Tibial nerve (tissue), 4 donors: ENCODE measurements at regions not wholly inside any gene's neighbourhood (a gene's known extent, or its start where the extent isn't known, plus 50 kb on each side); places are given as distances from the start of the nearest gene placed in this dataset.
"Not testable (repeated sequence)": the region's sequence is repeated elsewhere in the genome, so short reads cannot be mapped to it uniquely, and the experiment has no call there.

ENCODE experiments used
- DNase-seq, 2 donors: peaks; one replicate each; pipeline ENCODE4 v3.0.0-alpha.2; 2019; ENCODE audit warnings: low spot score in 2 of 2
- H3K27ac ChIP-seq, 4 donors: fragments of 200-600 bp; sonication (generic) in 3 of 4; one replicate each; pipeline ENCODE4 v1.5.1; 2017 to 2019; ENCODE audit warnings: mild to moderate bottlenecking in 1 of 4
- H3K27me3 ChIP-seq, 2 donors: fragments of 200-600 bp; sonication (generic) in 1 of 2; one replicate each; pipeline versions ENCODE4 v1.5.1 to v1.6.0; 2017 to 2019
- H3K36me3 ChIP-seq, 3 donors: fragments of 200-600 bp; sonication (generic); one replicate each; pipeline ENCODE4 v1.5.1; 2018 to 2019
- H3K4me1 ChIP-seq, 4 donors: fragments of 200-600 bp; sonication (generic) in 3 of 4; one replicate each; pipeline ENCODE4 v1.5.1; 2017 to 2019
- H3K4me3 ChIP-seq, 4 donors: fragments of 200-600 bp; sonication (generic) in 3 of 4; one replicate each; pipeline ENCODE4 v1.5.1; 2017 to 2019; ENCODE audit warnings: mild to moderate bottlenecking in 1 of 4, moderate library complexity in 1 of 4
- H3K9me3 ChIP-seq, 4 donors: fragments of 200-600 bp; sonication (generic) in 3 of 4; one replicate each; pipeline ENCODE4 v1.5.1; 2017 to 2019
- EP300 ChIP-seq, 2 donors: sonication (generic); formaldehyde crosslinking; IDR thresholded peaks; one replicate each; pipeline ENCODE4 v1.6.1; 2017; ENCODE audit warnings: antibody characterized with exemption in 2 of 2, mild to moderate bottlenecking in 1 of 2
- POLR2A ChIP-seq, 2 donors: fragments of 450-650 bp; IDR thresholded peaks; one replicate each; pipeline ENCODE4 v1.6.1; 2017; ENCODE audit warnings: antibody characterized with exemption in 2 of 2, mild to moderate bottlenecking in 2 of 2, moderate library complexity in 2 of 2
- WGBS, 2 donors: methylation state at CpG; one replicate each; pipeline ENCODE4 v1.1.5; 2018; 5-methylcytosine and 5-hydroxymethylcytosine counted together
- TF ChIP-seq, protein P1 (sequence below), 5 experiments: fragments of 200-600 bp in 3 of 5; fragments of 450-650 bp in 2 of 5; sonication (generic) in 3 of 5; IDR thresholded peaks; one replicate each; pipeline ENCODE4 v1.5.1; 2016 to 2019; ENCODE audit warnings: antibody characterized with exemption in 5 of 5, mild to moderate bottlenecking in 3 of 5, moderate library complexity in 2 of 5

DNA sequence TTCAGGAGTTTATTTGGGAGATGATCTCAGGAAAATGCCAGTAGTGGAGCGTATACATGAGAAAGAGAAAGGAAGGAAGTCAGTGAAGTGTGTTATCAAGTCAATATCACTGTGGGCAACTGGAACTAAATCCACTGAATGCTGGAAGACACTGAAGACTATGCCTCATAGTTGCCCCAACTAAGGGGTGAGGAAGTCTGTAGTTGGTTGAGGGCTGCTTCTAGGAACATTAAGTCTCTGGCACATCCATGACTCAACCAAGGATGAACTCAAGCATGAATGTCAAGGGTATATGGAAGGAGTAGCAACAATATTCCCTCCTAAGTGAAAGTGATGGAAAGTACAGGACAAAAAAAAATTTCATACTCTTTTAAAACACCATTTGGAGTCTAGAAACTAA lies 167.9 kb downstream of the MAGEB17 start:
- H3K9me3 ChIP-seq: no peaks in the 10 kb centered on the region
- DNase-seq: no peak
- no peaks in the 10 kb centered on the region for H3K36me3 ChIP-seq
- no peaks in the 10 kb centered on the region for H3K4me1 ChIP-seq
- TF ChIP-seq, protein P1, sequence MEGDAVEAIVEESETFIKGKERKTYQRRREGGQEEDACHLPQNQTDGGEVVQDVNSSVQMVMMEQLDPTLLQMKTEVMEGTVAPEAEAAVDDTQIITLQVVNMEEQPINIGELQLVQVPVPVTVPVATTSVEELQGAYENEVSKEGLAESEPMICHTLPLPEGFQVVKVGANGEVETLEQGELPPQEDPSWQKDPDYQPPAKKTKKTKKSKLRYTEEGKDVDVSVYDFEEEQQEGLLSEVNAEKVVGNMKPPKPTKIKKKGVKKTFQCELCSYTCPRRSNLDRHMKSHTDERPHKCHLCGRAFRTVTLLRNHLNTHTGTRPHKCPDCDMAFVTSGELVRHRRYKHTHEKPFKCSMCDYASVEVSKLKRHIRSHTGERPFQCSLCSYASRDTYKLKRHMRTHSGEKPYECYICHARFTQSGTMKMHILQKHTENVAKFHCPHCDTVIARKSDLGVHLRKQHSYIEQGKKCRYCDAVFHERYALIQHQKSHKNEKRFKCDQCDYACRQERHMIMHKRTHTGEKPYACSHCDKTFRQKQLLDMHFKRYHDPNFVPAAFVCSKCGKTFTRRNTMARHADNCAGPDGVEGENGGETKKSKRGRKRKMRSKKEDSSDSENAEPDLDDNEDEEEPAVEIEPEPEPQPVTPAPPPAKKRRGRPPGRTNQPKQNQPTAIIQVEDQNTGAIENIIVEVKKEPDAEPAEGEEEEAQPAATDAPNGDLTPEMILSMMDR (IDR thresholded peaks at IDR 0.05): no peak
- TF ChIP-seq POLR2A (IDR thresholded peaks at IDR 0.05) (no peak), EP300 (IDR thresholded peaks at IDR 0.05) (no peak)
- WGBS, 2 donors: 80 to 94% methylated on average over 1 of the region's 1 CpG
- H3K4me3 ChIP-seq: no peak overlapping the region
- no peak overlapping the region for H3K27ac ChIP-seq
- H3K27me3 ChIP-seq: no peaks in the 10 kb centered on the region

DNA sequence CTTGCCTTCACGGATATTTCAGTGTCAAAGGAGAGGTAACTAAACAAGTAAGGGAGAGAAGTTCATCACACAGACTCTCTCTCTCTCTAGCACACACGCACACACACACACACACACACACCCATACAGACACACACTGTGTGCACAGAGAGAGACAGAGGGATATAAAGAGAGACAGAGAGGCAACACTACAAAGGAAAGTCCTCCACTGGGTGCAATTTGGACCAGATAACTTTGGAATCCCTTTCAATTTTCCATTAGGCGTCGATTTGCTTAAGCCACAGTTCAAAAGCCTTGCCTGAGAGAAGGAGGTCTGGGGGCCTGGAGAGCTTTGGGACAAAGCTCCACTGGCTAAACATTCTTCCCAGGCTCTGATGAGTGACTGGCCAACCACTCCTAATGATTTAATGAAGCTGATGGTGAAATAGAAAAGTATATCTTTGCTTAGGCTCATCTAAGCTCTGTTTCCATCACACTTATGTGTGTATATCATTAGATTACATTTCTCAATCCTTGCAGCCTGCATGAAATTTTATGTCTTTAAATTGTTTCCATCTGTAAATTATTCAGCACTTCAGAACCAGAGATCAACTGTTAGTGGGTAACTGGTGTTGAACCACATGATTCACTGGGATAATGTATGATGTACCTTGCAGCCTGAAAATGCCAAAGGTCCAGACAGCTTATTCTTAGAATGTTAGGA lies 180.8 kb downstream of the MAGEB17 start:
- DNase-seq: no peak
- TF ChIP-seq, protein P1 (IDR thresholded peaks at IDR 0.05): no peak
- TF ChIP-seq POLR2A (IDR thresholded peaks at IDR 0.05) (no peak), EP300 (IDR thresholded peaks at IDR 0.05) (no peak)
- Histone ChIP-seq H3K4me1 (no peaks in the 10 kb centered on the region), H3K9me3 (no peaks in the 10 kb centered on the region), H3K27me3 (no peaks in the 10 kb centered on the region), H3K4me3 (no peak overlapping the region), H3K36me3 (no peaks in the 10 kb centered on the region), H3K27ac (no peak overlapping the region)
- WGBS, 2 donors: 49 to 64% methylated on average over 4 of the region's 4 CpGs

DNA sequence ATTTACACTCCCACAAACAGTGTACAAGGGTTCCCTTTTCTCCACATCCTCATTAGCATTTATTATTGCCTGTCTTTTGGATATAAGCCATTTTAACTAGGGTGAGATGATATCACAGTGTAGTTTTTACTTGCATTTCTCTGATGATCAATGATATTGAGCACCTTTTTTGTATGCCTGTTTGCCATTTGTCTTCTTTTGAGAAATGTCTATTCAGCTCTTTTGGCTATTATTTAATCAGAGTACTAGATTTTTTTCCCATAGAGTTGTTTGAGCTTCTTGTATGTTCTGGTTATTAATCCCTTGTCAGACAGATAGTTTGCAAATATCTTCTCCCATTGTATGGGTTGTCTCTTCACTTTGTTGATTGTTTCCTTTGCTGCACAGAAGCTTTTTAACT lies 190.6 kb downstream of the MAGEB17 start:
- Histone ChIP-seq H3K4me3 (no peak overlapping the region), H3K27ac (no peak overlapping the region), H3K9me3 (no peaks in the 10 kb centered on the region), H3K4me1 (no peaks in the 10 kb centered on the region), H3K27me3 (no peaks in the 10 kb centered on the region), H3K36me3 (no peaks in the 10 kb centered on the region)
- DNase-seq: no peak
- TF ChIP-seq, protein P1 (IDR thresholded peaks at IDR 0.05): no peak
- TF ChIP-seq EP300 (IDR thresholded peaks at IDR 0.05): no peak

DNA sequence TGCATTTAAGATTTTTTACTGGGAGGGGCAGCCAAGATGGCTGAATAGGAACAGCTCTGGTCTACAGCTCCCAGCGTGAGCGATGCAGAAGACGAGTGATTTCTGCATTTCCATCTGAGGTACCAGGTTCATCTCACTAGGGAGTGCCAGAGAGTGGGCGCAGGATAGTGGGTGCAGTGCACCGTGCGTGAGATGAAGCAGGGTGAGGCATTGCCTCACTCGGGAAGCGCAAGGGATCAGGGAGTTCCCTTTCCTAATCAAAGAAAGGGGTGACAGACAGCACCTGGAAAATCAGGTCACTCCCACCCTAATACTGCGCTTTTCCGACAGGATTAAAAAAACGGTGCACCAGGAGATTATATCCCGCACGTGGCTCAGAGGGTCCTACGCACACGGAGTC lies 192.8 kb downstream of the MAGEB17 start:
- 94% methylated on average over 13 to 15 of the region's 15 CpGs for WGBS, 2 donors
- H3K27me3 ChIP-seq, DNase-seq, H3K4me1 ChIP-seq, H3K9me3 ChIP-seq, H3K4me3 ChIP-seq, H3K36me3 ChIP-seq, H3K27ac ChIP-seq: not testable (repeated sequence)

DNA sequence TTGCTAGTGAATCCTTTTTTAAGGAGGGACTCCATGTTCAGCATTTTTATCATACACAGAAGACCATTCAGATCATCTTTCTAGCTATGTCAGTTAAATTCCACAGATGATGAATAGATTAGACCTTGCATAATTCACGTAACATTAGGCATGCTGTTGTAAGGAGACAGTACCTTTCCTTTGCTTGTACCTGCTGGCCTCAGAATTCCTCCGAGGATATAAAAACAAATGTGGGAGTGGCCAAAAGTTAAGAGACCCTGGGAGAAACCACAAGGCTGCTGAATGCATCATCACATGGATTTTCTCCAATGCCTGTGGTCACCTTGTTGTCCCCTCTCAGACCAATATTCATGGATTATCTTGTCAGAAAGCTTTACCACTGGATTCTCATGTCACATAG lies 201.4 kb downstream of the MAGEB17 start:
- no peak for DNase-seq
- no peak overlapping the region for H3K27ac ChIP-seq
- no peaks in the 10 kb centered on the region for H3K9me3 ChIP-seq
- no peaks in the 10 kb centered on the region for H3K36me3 ChIP-seq
- H3K27me3 ChIP-seq: no peaks in the 10 kb centered on the region
- H3K4me3 ChIP-seq: no peak overlapping the region
- TF ChIP-seq EP300 (IDR thresholded peaks at IDR 0.05): no peak
- TF ChIP-seq POLR2A (IDR thresholded peaks at IDR 0.05): no peak
- TF ChIP-seq, protein P1 (IDR thresholded peaks at IDR 0.05): no peak
- H3K4me1 ChIP-seq: no peaks in the 10 kb centered on the region
- WGBS, 2 donors: 63 to 72% methylated on average over 2 of the region's 2 CpGs

DNA sequence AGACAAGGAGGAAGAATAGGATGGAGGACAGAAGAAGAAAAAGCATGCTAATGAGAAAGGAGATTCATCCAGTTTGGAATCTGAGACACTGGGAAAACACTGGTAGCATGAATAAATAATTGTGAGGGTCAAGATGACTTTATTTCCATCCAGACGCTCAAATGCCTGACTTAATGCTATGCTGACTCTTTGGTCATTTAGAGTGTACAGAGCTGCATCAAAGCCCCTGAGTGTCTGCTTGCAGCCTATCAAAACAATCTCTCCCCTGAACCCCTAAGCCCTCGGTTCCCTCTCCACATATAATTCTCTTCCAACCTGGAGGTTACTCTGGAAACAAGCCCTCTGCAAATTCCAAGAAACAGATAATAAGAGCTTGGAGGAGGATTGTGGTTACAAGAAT lies 208.8 kb downstream of the MAGEB17 start:
- no peak for DNase-seq
- Histone ChIP-seq H3K4me3 (no peak overlapping the region), H3K9me3 (no peaks in the 10 kb centered on the region), H3K27me3 (no peaks in the 10 kb centered on the region), H3K4me1 (no peaks in the 10 kb centered on the region), H3K36me3 (no peaks in the 10 kb centered on the region), H3K27ac (no peak overlapping the region)
- WGBS, 2 donors: 52 to 54% methylated on average over 2 of the region's 2 CpGs
- TF ChIP-seq EP300 (IDR thresholded peaks at IDR 0.05): no peak
- TF ChIP-seq POLR2A (IDR thresholded peaks at IDR 0.05): no peak
- TF ChIP-seq, protein P1 (IDR thresholded peaks at IDR 0.05): no peak
